H1 (cell line): ENCODE measurements at regions not wholly inside any gene's neighbourhood (a gene's known extent, or its start where the extent isn't known, plus 50 kb on each side); places are given as distances from the start of the nearest gene placed in this dataset.

Source experiments
- CTCF ChIA-PET: fragments of 300-600 bp; sonication (Branson Sonifier 250); formaldehyde crosslinking; loops from one replicate; lab custom pipeline; 2021; ENCODE audit not compliant: partially characterized antibody; lab: Charles Lee
- POLR2A ChIA-PET: fragments of 300-600 bp; sonication (Branson Sonifier 250); formaldehyde crosslinking; loops from one replicate; lab custom pipeline; 2021; ENCODE audit warnings: inconsistent platforms; ENCODE audit not compliant: partially characterized antibody; lab: Charles Lee
- DNase-seq, 2 experiments: peaks; one replicate each; pipeline versions ENCODE4 v3.0.0 to v3.0.0-alpha.2; 2010 to 2022; ENCODE audit warnings: low spot score in 2 of 2, low read depth in 1 of 2, mixed read lengths in 1 of 2
- FAIRE-seq: peaks from 2 replicates; lab custom pipeline; 2011; peaks lifted over from hg19 to GRCh38; lab: Jason Lieb, UNC
- H2AFZ ChIP-seq: 2 replicates; pipeline ENCODE4 v1.8.1; 2012; ENCODE audit warnings: low read length, inconsistent platforms
- H2AK5ac ChIP-seq: 2 replicates; pipeline ENCODE4 v1.6.1; 2013; ENCODE audit warnings: low read depth, low read length
- H2BK120ac ChIP-seq: replicated peaks from 2 replicates; pipeline ENCODE3; 2013; ENCODE audit warnings: low read depth, low read length, inconsistent platforms
- H2BK12ac ChIP-seq: 2 replicates; pipeline ENCODE4 v1.6.1; 2013; ENCODE audit warnings: low read depth, low read length
- H2BK15ac ChIP-seq: 2 replicates; pipeline ENCODE4 v1.6.1; 2013; ENCODE audit warnings: low read length
- H2BK20ac ChIP-seq: 2 replicates; pipeline ENCODE4 v1.6.1; 2013; ENCODE audit warnings: low read length
- H2BK5ac ChIP-seq: 2 replicates; pipeline ENCODE4 v1.6.1; 2013; ENCODE audit warnings: low read depth, low read length
- H3K14ac ChIP-seq: 2 replicates; pipeline ENCODE4 v1.6.1; 2013; ENCODE audit warnings: inconsistent platforms; ENCODE audit not compliant: insufficient read length
- H3K18ac ChIP-seq: 2 replicates; pipeline ENCODE4 v1.6.1; 2013; ENCODE audit warnings: low read length; ENCODE audit errors: extremely low read depth
- H3K23ac ChIP-seq: 2 replicates; pipeline ENCODE4 v1.6.1; 2013; ENCODE audit warnings: inconsistent platforms; ENCODE audit not compliant: insufficient read length
- H3K23me2 ChIP-seq: 2 replicates; pipeline ENCODE4 v1.6.1; 2013; ENCODE audit warnings: low read depth, low read length
- H3K27ac ChIP-seq: 2 replicates; pipeline ENCODE4 v1.6.1; 2011; ENCODE audit warnings: low read depth, low read length, inconsistent platforms
- H3K27me3 ChIP-seq, 4 experiments: replicated peaks in 1 of 4; 1 replicate in 1 of 4; 2 replicates in 3 of 4; pipeline versions ENCODE4 v1.6.1 to v1.8.1; 2011 to 2013; ENCODE audit warnings: low read length in 3 of 4, mild to moderate bottlenecking in 3 of 4, inconsistent platforms in 2 of 4, mixed read lengths in 2 of 4, moderate library complexity in 1 of 4; ENCODE audit not compliant: control insufficient read depth in 3 of 4, insufficient read depth in 3 of 4; ENCODE audit errors: extremely low read depth in 1 of 4
- H3K36me3 ChIP-seq, 4 experiments: 2 replicates each; pipeline versions ENCODE4 v1.6.1 to v1.8.1; 2011 to 2013; ENCODE audit warnings: mild to moderate bottlenecking in 4 of 4, low read length in 3 of 4, moderate library complexity in 2 of 4, control low read depth in 1 of 4, inconsistent platforms in 1 of 4; ENCODE audit not compliant: insufficient read depth in 4 of 4, control insufficient read depth in 2 of 4
- H3K4ac ChIP-seq: replicated peaks from 2 replicates; pipeline ENCODE3; 2013; ENCODE audit warnings: low read length, low read depth, mixed read lengths, inconsistent platforms; ENCODE audit not compliant: insufficient read length
- H3K4me1 ChIP-seq, 4 experiments: replicated peaks in 1 of 4; 1 replicate in 1 of 4; 2 replicates in 3 of 4; pipeline versions ENCODE4 v1.6.1 to v1.8.1; 2011 to 2013; ENCODE audit warnings: low read length in 3 of 4, inconsistent platforms in 2 of 4, mixed read lengths in 1 of 4; ENCODE audit not compliant: insufficient read depth in 4 of 4, control insufficient read depth in 3 of 4
- H3K4me2 ChIP-seq, 2 experiments: 2 replicates each; pipeline versions ENCODE4 v1.6.1 to v1.8.1; 2011 to 2013; ENCODE audit warnings: low read depth in 2 of 2, low read length in 2 of 2, control low read depth in 1 of 2, inconsistent platforms in 1 of 2, mild to moderate bottlenecking in 1 of 2; ENCODE audit not compliant: insufficient read depth in 1 of 2
- H3K4me3 ChIP-seq, 4 experiments: fragments of 200-600, 300-600 bp in 1 of 4; sonication (generic), shearing (Covaris generic), sonication (Bioruptor Twin) in 1 of 4; 2 replicates each; pipeline versions ENCODE4 v1.5.1 to v1.8.1; 2011 to 2016; ENCODE audit warnings: low read length in 4 of 4, low read depth in 3 of 4, control low read depth in 2 of 4, inconsistent platforms in 2 of 4, mild to moderate bottlenecking in 2 of 4, mixed read lengths in 1 of 4, moderate library complexity in 1 of 4; ENCODE audit not compliant: insufficient read depth in 2 of 4; ENCODE audit errors: extremely low read depth in 1 of 4
- H3K56ac ChIP-seq: replicated peaks from 2 replicates; pipeline ENCODE3; 2013; ENCODE audit warnings: low read depth, mild to moderate bottlenecking, mixed read lengths, low read length, inconsistent platforms; ENCODE audit not compliant: insufficient read length
- H3K79me1 ChIP-seq: 2 replicates; pipeline ENCODE4 v1.6.1; 2013; ENCODE audit warnings: low read depth, low read length, control low read depth
- H3K79me2 ChIP-seq, 2 experiments: 2 replicates each; pipeline versions ENCODE4 v1.6.1 to v1.8.1; 2012 to 2013; ENCODE audit warnings: low read length in 2 of 2, mild to moderate bottlenecking in 2 of 2, inconsistent platforms in 1 of 2; ENCODE audit not compliant: insufficient read depth in 2 of 2, control insufficient read depth in 1 of 2
- H3K9ac ChIP-seq, 4 experiments: replicated peaks in 1 of 4; 1 replicate in 1 of 4; 2 replicates in 3 of 4; pipeline versions ENCODE4 v1.6.1 to v1.8.1; 2011 to 2013; ENCODE audit warnings: low read depth in 3 of 4, low read length in 3 of 4, control low read depth in 2 of 4, mild to moderate bottlenecking in 2 of 4, moderate library complexity in 2 of 4, inconsistent platforms in 1 of 4; ENCODE audit errors: extremely low read depth in 1 of 4
- H3K9me3 ChIP-seq, 2 experiments: 2 replicates each; pipeline versions ENCODE4 v1.6.1 to v1.8.1; 2012 to 2013; ENCODE audit warnings: mild to moderate bottlenecking in 2 of 2, moderate library complexity in 2 of 2, control low read depth in 1 of 2, inconsistent platforms in 1 of 2, low read depth in 1 of 2, low read length in 1 of 2, mixed read lengths in 1 of 2; ENCODE audit not compliant: insufficient read depth in 2 of 2
- H4K20me1 ChIP-seq, 2 experiments: replicated peaks in 1 of 2; 2 replicates each; pipeline versions ENCODE3 to v1.8.1; 2011 to 2013; ENCODE audit warnings: inconsistent platforms in 2 of 2, low read length in 2 of 2, mild to moderate bottlenecking in 1 of 2; ENCODE audit not compliant: insufficient read depth in 2 of 2, control insufficient read depth in 1 of 2
- H4K5ac ChIP-seq: 2 replicates; pipeline ENCODE4 v1.6.1; 2013; ENCODE audit warnings: low read length, low read depth, mixed read lengths, inconsistent platforms; ENCODE audit not compliant: insufficient read length
- H4K8ac ChIP-seq: 2 replicates; pipeline ENCODE4 v1.8.0; 2013; ENCODE audit warnings: mild to moderate bottlenecking, moderate library complexity, low read length, inconsistent platforms; ENCODE audit not compliant: insufficient read depth; ENCODE audit errors: extremely low read depth
- H4K91ac ChIP-seq: replicated peaks from 2 replicates; pipeline ENCODE3; 2013; ENCODE audit warnings: low read length, mixed read lengths, inconsistent platforms; ENCODE audit not compliant: insufficient read length
- CBX8 ChIP-seq: fragments of 300-800, 300-1000 bp; sonication (generic); IDR thresholded peaks from 2 replicates; pipeline ENCODE4 v1.7.1; 2016; ENCODE audit warnings: low read depth, low read length, borderline replicate concordance
- CTCF ChIP-seq, 3 experiments: IDR thresholded peaks; 1 replicate in 2 of 3; 2 replicates in 1 of 3; pipeline versions ENCODE4 v1.5.1 to v1.6.1; 2011; ENCODE audit warnings: low read length in 3 of 3, mild to moderate bottlenecking in 3 of 3, inconsistent platforms in 2 of 3, low read depth in 1 of 3, moderate library complexity in 1 of 3; ENCODE audit not compliant: insufficient read depth in 1 of 3; ENCODE audit errors: control extremely low read depth in 1 of 3
- EGR1 ChIP-seq: IDR thresholded peaks from 2 replicates; pipeline ENCODE4 v1.6.1; 2011; ENCODE audit warnings: low read depth, low read length, borderline replicate concordance
- POLR2AphosphoS5 ChIP-seq: IDR thresholded peaks from 2 replicates; pipeline ENCODE4 v1.6.1; 2011; ENCODE audit warnings: low read depth, low read length
- POU5F1 ChIP-seq: IDR thresholded peaks from 2 replicates; pipeline ENCODE4 v1.6.1; 2011; ENCODE audit warnings: low read depth, mild to moderate bottlenecking, low read length, moderate library complexity
- SAP30 ChIP-seq: fragments of 300-600 bp; sonication (generic); IDR thresholded peaks from 2 replicates; pipeline ENCODE4 v1.7.1; 2012; ENCODE audit warnings: low read length, moderate library complexity, mild to moderate bottlenecking, inconsistent platforms; ENCODE audit not compliant: insufficient read depth, insufficient replicate concordance
- SP2 ChIP-seq: IDR thresholded peaks from 2 replicates; pipeline ENCODE4 v1.6.1; 2012; ENCODE audit warnings: mild to moderate bottlenecking, low read length, inconsistent platforms
- TF ChIP-seq, protein P1 (sequence below): IDR thresholded peaks from 2 replicates; pipeline ENCODE4 v1.6.1; 2012; ENCODE audit warnings: inconsistent platforms
- TF ChIP-seq, protein P2 (sequence below): IDR thresholded peaks from 2 replicates; pipeline ENCODE4 v1.6.1; 2011; ENCODE audit warnings: low read length, improper control_type of control experiment
- TF ChIP-seq, protein P3 (sequence below): IDR thresholded peaks from 2 replicates; pipeline ENCODE4 v1.6.1; 2012; ENCODE audit warnings: low read length, inconsistent platforms

GRCh38 chr13:64935441-64935840, 2294.7 kb downstream of the PCDH9 start:
- Histone ChIP-seq H3K9ac (no peak overlapping the region), H3K14ac (no peak overlapping the region), H3K4ac (no peak overlapping the region), H2AFZ (no peak overlapping the region), H4K8ac (no peak overlapping the region), H3K27ac (no peak overlapping the region), H3K4me2 (no peak overlapping the region), H4K91ac (no peak overlapping the region), H2BK5ac (no peak overlapping the region), H3K79me2 (no peaks in the 10 kb centered on the region), H3K56ac (no peak overlapping the region), H4K20me1 (no peaks in the 10 kb centered on the region), H3K4me1 (no peaks in the 10 kb centered on the region), H2AK5ac (no peak overlapping the region), H3K23me2 (no peaks in the 10 kb centered on the region), H3K36me3 (no peaks in the 10 kb centered on the region), H2BK120ac (no peak overlapping the region), H3K79me1 (no peaks in the 10 kb centered on the region), H2BK20ac (no peak overlapping the region), H3K23ac (no peak overlapping the region), H3K9me3 (no peaks in the 10 kb centered on the region), H2BK15ac (no peak overlapping the region), H3K18ac (no peak overlapping the region), H3K27me3 (no peaks in the 10 kb centered on the region), H4K5ac (no peak overlapping the region), H2BK12ac (no peak overlapping the region), H3K4me3 (no peak overlapping the region)
- FAIRE-seq (no peak), DNase-seq (no peak)
- POLR2A ChIA-PET: no interaction called here
- CTCF ChIA-PET: no interaction called here
- TF ChIP-seq, protein P1, sequence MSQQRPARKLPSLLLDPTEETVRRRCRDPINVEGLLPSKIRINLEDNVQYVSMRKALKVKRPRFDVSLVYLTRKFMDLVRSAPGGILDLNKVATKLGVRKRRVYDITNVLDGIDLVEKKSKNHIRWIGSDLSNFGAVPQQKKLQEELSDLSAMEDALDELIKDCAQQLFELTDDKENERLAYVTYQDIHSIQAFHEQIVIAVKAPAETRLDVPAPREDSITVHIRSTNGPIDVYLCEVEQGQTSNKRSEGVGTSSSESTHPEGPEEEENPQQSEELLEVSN: no peak
- TF ChIP-seq POLR2AphosphoS5: no peak
- no peak for TF ChIP-seq SAP30
- TF ChIP-seq CTCF (IDR thresholded peaks at IDR 0.05; ENCODE audit: control extremely low read depth in 1 of 3, insufficient read depth in 1 of 3, low read depth in 1 of 3, low read length in 3 of 3): no peak
- TF ChIP-seq, protein P2, sequence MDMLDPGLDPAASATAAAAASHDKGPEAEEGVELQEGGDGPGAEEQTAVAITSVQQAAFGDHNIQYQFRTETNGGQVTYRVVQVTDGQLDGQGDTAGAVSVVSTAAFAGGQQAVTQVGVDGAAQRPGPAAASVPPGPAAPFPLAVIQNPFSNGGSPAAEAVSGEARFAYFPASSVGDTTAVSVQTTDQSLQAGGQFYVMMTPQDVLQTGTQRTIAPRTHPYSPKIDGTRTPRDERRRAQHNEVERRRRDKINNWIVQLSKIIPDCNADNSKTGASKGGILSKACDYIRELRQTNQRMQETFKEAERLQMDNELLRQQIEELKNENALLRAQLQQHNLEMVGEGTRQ: no peak
- no peak for TF ChIP-seq EGR1
- TF ChIP-seq, protein P3, sequence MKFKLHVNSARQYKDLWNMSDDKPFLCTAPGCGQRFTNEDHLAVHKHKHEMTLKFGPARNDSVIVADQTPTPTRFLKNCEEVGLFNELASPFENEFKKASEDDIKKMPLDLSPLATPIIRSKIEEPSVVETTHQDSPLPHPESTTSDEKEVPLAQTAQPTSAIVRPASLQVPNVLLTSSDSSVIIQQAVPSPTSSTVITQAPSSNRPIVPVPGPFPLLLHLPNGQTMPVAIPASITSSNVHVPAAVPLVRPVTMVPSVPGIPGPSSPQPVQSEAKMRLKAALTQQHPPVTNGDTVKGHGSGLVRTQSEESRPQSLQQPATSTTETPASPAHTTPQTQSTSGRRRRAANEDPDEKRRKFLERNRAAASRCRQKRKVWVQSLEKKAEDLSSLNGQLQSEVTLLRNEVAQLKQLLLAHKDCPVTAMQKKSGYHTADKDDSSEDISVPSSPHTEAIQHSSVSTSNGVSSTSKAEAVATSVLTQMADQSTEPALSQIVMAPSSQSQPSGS: no peak
- no peak for TF ChIP-seq POU5F1
- TF ChIP-seq CBX8: no peak
- TF ChIP-seq SP2: no peak
